Lower leg skin (tissue), 4 donors: ENCODE measurements at regions not wholly inside any gene's neighbourhood (a gene's known extent, or its start where the extent isn't known, plus 50 kb on each side); places are given as distances from the start of the nearest gene placed in this dataset.

Source experiments
- DNase-seq, 2 donors: peaks; one replicate each; pipeline ENCODE4 v3.0.0-alpha.2; 2019; ENCODE audit warnings: low spot score in 2 of 2
- H3K4me3 ChIP-seq: fragments of 200-600 bp; sonication (generic); 2 replicates; pipeline ENCODE4 v1.5.1; 2017; ENCODE audit warnings: mild to moderate bottlenecking, low read depth; ENCODE audit not compliant: poor library complexity, severe bottlenecking
- POLR2A ChIP-seq, 2 donors: fragments of 450-650 bp; IDR thresholded peaks; one replicate each; pipeline ENCODE4 v1.6.1; 2016 to 2017; ENCODE audit warnings: antibody characterized with exemption in 2 of 2, mild to moderate bottlenecking in 1 of 2, moderate library complexity in 1 of 2
- WGBS, 2 donors: methylation state at CpG; one replicate each; pipeline ENCODE4 v1.1.5; 2018; 5-methylcytosine and 5-hydroxymethylcytosine counted together
- intact Hi-C: fragments of 100-400 bp; cut with DNase I; formaldehyde crosslinking; loops from one replicate; pipeline ENCODE4 v1.15.0; 2023; ENCODE audit warnings: low total_unique reads
- TF ChIP-seq, protein P1 (sequence below), 3 donors: fragments of 450-650 bp; IDR thresholded peaks; one replicate each; pipeline ENCODE4 v1.5.1; 2016; ENCODE audit warnings: antibody characterized with exemption in 3 of 3, mild to moderate bottlenecking in 3 of 3, moderate library complexity in 2 of 3

DNA sequence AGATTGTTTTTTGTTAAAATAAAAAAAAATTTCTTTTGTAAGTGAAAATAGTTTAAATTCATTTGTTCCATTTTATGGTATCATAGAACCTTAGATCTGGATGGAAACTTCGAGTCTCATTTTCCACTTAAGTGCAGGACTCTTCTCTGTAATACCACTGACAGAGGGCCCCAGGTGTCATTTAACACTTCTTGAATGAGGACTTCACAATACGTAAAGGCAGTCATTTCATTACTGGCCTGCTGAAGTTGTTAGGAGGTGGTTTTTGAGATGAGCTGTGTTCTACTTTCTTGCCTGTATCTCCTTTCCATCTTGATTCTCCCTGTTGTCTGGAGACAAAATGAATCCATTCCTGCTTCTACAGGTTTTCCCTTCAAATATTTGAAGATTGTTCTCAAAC lies 455.3 kb downstream of the DMRT2 start:
- intact Hi-C loops = no loop called here
- TF ChIP-seq, protein P1, sequence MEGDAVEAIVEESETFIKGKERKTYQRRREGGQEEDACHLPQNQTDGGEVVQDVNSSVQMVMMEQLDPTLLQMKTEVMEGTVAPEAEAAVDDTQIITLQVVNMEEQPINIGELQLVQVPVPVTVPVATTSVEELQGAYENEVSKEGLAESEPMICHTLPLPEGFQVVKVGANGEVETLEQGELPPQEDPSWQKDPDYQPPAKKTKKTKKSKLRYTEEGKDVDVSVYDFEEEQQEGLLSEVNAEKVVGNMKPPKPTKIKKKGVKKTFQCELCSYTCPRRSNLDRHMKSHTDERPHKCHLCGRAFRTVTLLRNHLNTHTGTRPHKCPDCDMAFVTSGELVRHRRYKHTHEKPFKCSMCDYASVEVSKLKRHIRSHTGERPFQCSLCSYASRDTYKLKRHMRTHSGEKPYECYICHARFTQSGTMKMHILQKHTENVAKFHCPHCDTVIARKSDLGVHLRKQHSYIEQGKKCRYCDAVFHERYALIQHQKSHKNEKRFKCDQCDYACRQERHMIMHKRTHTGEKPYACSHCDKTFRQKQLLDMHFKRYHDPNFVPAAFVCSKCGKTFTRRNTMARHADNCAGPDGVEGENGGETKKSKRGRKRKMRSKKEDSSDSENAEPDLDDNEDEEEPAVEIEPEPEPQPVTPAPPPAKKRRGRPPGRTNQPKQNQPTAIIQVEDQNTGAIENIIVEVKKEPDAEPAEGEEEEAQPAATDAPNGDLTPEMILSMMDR (IDR thresholded peaks at IDR 0.05) = no peak
- TF ChIP-seq POLR2A (IDR thresholded peaks at IDR 0.05) = no peak
- WGBS, 2 donors = 26 to 40% methylated on average over 2 of the region's 2 CpGs

DNA sequence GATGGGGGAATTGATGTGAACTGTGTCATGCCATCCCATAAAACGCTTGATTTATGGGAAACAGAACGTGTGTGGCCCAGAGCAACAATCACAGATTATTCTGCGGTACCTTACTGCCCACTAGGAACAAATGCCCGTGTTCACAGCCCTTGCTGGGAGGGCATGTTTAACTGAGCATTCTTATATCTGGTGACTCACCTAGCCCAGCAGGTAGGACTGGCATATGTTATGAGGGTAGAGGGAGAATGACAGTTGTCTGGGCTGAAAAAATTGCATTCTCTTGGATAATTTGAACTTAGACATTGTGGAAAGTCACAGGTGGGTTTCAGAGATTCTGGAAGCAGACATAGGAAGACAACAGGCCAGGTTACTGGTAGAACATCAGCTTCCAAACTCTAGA lies 460.6 kb downstream of the DMRT2 start:
- no peak overlapping the region for H3K4me3 ChIP-seq
- no peak for DNase-seq
- TF ChIP-seq, protein P1 (IDR thresholded peaks at IDR 0.05) = no peak
- no peak for TF ChIP-seq POLR2A (IDR thresholded peaks at IDR 0.05)
- WGBS, 2 donors = 74 to 83% methylated on average over 4 of the region's 4 CpGs
- intact Hi-C loops = no loop called here

More for the DNA sequence above, 455.3 kb downstream of the DMRT2 start:
- no peak for DNase-seq
- no peak overlapping the region for H3K4me3 ChIP-seq

DNA sequence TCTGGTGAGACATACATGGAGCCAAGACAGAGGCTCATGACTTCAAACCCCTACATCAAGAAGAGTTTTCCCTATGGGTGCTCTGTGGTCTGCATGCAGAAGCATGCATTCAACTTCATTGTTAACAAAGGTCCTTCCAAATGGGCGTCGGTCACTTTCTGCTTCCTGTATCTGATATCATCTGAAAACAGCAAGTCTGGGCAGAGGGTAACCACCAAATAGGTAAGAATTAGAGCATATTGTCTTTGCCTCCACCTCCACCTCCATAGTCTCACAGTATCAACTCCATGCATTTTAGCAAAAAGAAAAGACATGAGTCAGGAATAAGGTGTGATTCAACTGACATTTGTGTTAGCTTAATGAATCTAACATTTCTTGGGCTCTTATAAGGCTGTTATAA lies 462.9 kb downstream of the DMRT2 start:
- intact Hi-C loops = no loop called here
- 31 to 72% methylated on average over 2 of the region's 2 CpGs for WGBS, 2 donors
- no peak overlapping the region for H3K4me3 ChIP-seq
- no peak for DNase-seq
- no peak for TF ChIP-seq POLR2A (IDR thresholded peaks at IDR 0.05)
- TF ChIP-seq, protein P1 (IDR thresholded peaks at IDR 0.05) = no peak

DNA sequence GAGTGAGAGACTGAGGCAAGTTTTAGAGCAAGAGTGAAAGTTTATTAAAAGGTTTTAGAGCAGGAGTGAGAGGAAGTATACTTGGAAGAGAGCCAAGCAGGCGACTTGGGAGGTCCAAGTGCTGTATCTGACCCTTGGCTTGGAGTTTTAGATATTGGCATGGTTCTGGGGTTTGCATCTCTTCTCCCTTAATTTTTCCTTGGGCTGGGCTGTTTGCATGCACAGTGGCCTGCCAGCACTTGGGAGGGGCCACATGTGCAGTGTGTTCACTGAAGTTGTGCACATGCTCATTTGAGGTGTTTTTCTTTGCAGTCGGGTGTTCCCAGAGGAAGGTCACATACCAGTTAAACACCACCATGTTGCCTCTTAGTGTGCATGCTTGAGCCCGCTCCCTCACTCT lies 464.1 kb downstream of the DMRT2 start:
- no peak for DNase-seq
- intact Hi-C loops = no loop called here
- no peak overlapping the region for H3K4me3 ChIP-seq
- 51 to 58% methylated on average over 3 of the region's 3 CpGs for WGBS, 2 donors
- TF ChIP-seq, protein P1 (IDR thresholded peaks at IDR 0.05) = no peak
- TF ChIP-seq POLR2A (IDR thresholded peaks at IDR 0.05) = no peak

DNA sequence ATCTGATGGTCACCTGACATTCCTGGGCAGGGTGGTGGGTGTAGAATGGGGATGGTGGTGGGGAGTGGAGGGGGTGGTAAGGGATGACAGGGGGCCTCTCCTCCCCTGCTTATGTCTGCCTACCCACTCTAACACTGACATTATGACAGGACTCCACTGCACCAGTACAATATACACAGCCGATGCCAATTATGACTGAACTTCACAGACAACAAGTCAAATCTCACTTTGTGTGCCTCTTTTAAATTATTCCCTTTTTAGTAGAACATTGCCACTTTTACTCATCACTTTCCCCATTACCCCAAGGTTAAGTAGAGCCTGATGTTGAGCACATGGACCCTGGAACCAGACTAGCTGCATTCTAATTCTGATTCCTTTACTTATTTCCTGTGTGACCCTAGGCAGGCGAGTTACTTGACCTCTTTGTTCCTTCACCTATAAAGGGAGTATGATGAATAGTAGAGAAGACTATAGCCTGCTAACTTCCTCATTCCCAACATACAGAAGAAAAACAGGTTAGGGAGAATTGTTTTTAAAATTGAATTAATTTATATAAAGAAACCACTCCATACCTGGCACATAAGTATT lies 464.7 kb downstream of the DMRT2 start:
- no peak overlapping the region for H3K4me3 ChIP-seq
- intact Hi-C loops = no loop called here
- TF ChIP-seq, protein P1 (IDR thresholded peaks at IDR 0.05) = no peak
- TF ChIP-seq POLR2A (IDR thresholded peaks at IDR 0.05) = no peak
- no peak for DNase-seq
- 73 to 78% methylated on average over 2 of the region's 2 CpGs for whole genome bisulfite sequencing, 2 donors

DNA sequence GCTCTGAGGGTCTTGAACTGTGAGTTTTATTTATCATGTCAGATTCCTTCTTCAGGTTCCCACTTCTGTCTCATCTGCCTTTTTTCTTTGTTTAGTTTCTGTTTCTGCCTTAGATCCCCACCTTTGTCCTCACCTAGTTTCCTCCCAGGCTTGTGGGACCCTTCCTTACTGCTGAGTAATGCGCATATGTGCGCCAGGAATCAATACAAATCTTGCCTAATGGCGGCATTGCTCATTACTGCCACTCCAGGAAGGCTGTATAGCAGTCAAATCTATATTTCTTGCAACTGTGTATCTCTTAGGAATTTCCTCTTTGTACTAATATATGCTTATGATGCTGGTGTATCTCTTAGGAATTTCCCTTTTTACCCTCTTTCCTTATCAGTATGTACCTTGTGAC lies 465.4 kb downstream of the DMRT2 start:
- TF ChIP-seq, protein P1 (IDR thresholded peaks at IDR 0.05) = no peak
- no peak for TF ChIP-seq POLR2A (IDR thresholded peaks at IDR 0.05)
- no peak overlapping the region for H3K4me3 ChIP-seq
- WGBS, 2 donors = 88 to 91% methylated on average over 3 of the region's 3 CpGs
- intact Hi-C loops = no loop called here
- no peak for DNase-seq
